C4-2B (cell line): ENCODE measurements at regions not wholly inside any gene's neighbourhood (a gene's known extent, or its start where the extent isn't known, plus 50 kb on each side); places are given as distances from the start of the nearest gene placed in this dataset.

ENCODE experiments used
- ZFX ChIP-seq: fragments of 450-650 bp; IDR thresholded peaks from 2 replicates; pipeline ENCODE4 v1.6.1; 2017
- TF ChIP-seq, protein P1 (sequence below): fragments of 450-650 bp; conservative IDR thresholded peaks from 2 replicates; pipeline ENCODE4 v1.5.1; 2017; ENCODE audit warnings: mild to moderate bottlenecking

DNA sequence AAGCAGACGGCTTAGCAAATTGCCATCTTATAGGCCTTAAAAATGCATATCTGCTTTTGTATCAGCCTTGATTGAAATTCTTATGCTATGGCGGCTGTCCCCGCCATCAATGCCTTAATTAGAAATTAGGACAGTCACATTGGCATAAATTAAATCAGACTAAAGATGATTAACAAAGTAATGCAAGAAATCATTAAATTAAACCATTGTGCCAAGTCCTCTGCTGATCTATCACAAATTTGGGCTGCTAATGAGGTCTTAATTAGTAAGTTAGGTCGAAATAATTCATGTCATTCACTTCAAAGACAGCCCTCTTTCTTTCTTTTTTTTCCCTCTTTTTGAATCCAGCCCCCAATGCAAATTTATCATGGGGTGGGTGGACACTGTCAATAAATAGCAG lies 159.3 kb downstream of the MIAT start:
- TF ChIP-seq, protein P1, sequence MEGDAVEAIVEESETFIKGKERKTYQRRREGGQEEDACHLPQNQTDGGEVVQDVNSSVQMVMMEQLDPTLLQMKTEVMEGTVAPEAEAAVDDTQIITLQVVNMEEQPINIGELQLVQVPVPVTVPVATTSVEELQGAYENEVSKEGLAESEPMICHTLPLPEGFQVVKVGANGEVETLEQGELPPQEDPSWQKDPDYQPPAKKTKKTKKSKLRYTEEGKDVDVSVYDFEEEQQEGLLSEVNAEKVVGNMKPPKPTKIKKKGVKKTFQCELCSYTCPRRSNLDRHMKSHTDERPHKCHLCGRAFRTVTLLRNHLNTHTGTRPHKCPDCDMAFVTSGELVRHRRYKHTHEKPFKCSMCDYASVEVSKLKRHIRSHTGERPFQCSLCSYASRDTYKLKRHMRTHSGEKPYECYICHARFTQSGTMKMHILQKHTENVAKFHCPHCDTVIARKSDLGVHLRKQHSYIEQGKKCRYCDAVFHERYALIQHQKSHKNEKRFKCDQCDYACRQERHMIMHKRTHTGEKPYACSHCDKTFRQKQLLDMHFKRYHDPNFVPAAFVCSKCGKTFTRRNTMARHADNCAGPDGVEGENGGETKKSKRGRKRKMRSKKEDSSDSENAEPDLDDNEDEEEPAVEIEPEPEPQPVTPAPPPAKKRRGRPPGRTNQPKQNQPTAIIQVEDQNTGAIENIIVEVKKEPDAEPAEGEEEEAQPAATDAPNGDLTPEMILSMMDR, result no peak
- no peak for TF ChIP-seq ZFX
